MCF 10A (cell line): ENCODE measurements at regions not wholly inside any gene's neighbourhood (a gene's known extent, or its start where the extent isn't known, plus 50 kb on each side); places are given as distances from the start of the nearest gene placed in this dataset.
"Not testable (repeated sequence)": the region's sequence is repeated elsewhere in the genome, so short reads cannot be mapped to it uniquely, and the experiment has no call there.

Experiments
- BruUV-seq: library from RNA; stranded (reverse); fragments of 400-500 nt; replicated peaks from 2 replicates; lab custom pipeline; 2021; lab: Mats Ljungman, UMichigan
- CTCF ChIA-PET: fragments of 300-600 bp; sonication (Branson Sonifier 250); formaldehyde crosslinking; extraction: SDS; loops from one replicate; lab custom pipeline; 2021; ENCODE audit warnings: antibody characterized with exemption, inconsistent platforms; lab: Yijun Ruan, JAX
- POLR2A ChIA-PET: fragments of 300-600, 350-650 bp; sonication (Branson Sonifier 250); formaldehyde crosslinking; extraction: SDS; loops from one replicate; lab custom pipeline; 2020; ENCODE audit warnings: antibody characterized with exemption, inconsistent platforms; lab: Yijun Ruan, JAX
- DNase-seq: peaks from one replicate; pipeline ENCODE4 v3.0.0-alpha.2; 2018; ENCODE audit not compliant: unreplicated experiment
- H3K27ac Mint-ChIP-seq: one replicate; pipeline ENCODE4 v1.8.0; 2022; ENCODE audit warnings: mild to moderate bottlenecking, low read depth, mixed read lengths; ENCODE audit not compliant: unreplicated experiment
- H3K27me3 Mint-ChIP-seq: one replicate; pipeline ENCODE4 v1.8.0; 2022; ENCODE audit warnings: mixed read lengths; ENCODE audit not compliant: insufficient read depth, unreplicated experiment
- H3K36me3 Mint-ChIP-seq: one replicate; pipeline ENCODE4 v1.8.0; 2022; ENCODE audit warnings: mild to moderate bottlenecking, moderate library complexity, mixed read lengths; ENCODE audit not compliant: insufficient read depth, unreplicated experiment
- H3K4me1 Mint-ChIP-seq: one replicate; pipeline ENCODE4 v1.8.0; 2022; ENCODE audit warnings: mixed read lengths; ENCODE audit not compliant: insufficient read depth, unreplicated experiment
- H3K4me3 Mint-ChIP-seq: one replicate; pipeline ENCODE4 v1.8.0; 2022; ENCODE audit warnings: mild to moderate bottlenecking, moderate library complexity, mixed read lengths; ENCODE audit not compliant: unreplicated experiment
- H3K9me3 Mint-ChIP-seq: one replicate; pipeline ENCODE4 v1.8.0; 2022; ENCODE audit warnings: mixed read lengths; ENCODE audit not compliant: unreplicated experiment
- CTCF ChIP-seq: fragments of 200-600 bp; IDR thresholded peaks from one replicate; pipeline ENCODE4 v1.8.0; 2022; ENCODE audit warnings: antibody characterized with exemption, mild to moderate bottlenecking; ENCODE audit not compliant: unreplicated experiment
- intact Hi-C: fragments of 100-400 bp; cut with micrococcal nuclease; formaldehyde crosslinking; loops from 2 replicates; pipeline ENCODE4 v1.14.1; 2022

- H3K27me3 Mint-ChIP-seq = no peaks in the 10 kb centered on the region
- H3K36me3 Mint-ChIP-seq = no peaks in the 10 kb centered on the region
- CTCF ChIA-PET = interaction anchor here (0.9 to 21.0 kb wide), 5 partner anchors 9 to 272 kb away, joined by 3 to 319 read pairs (median 5); no protein-coding TSS in a partner anchor
- no peak for DNase-seq
- peaks cover 24% of the 10 kb centered on the region for H3K4me1 Mint-ChIP-seq
- H3K27ac Mint-ChIP-seq = no peak overlapping the region
- BruUV-seq = no TSS peak
- no peak for TF ChIP-seq CTCF
- POLR2A ChIA-PET = no interaction called here
- no peaks in the 10 kb centered on the region for H3K9me3 Mint-ChIP-seq
- no peak overlapping the region for H3K4me3 Mint-ChIP-seq
- intact Hi-C loops = no loop called here
Observed at GRCh38 chr7:142511374-142511773, 237.9 kb upstream of the PRSS1 start.

- BruUV-seq, H3K27ac Mint-ChIP-seq, H3K4me1 Mint-ChIP-seq, H3K9me3 Mint-ChIP-seq, H3K36me3 Mint-ChIP-seq, DNase-seq, H3K4me3 Mint-ChIP-seq: not testable (repeated sequence)
- H3K27me3 Mint-ChIP-seq = peaks cover 11% of the 10 kb centered on the region
- CTCF ChIA-PET = interaction anchor here (1.5 to 21.0 kb wide), 4 partner anchors 11 to 26 kb away, joined by 9 to 319 read pairs (median 34); no protein-coding TSS in a partner anchor
- intact Hi-C loops = loop anchor here (1.0 kb wide), 1 partner anchor 37 kb away; no protein-coding TSS in a partner anchor
- POLR2A ChIA-PET = interaction anchor here (0.6 kb wide), 1 partner anchor 101 kb away, joined by 3 read pairs; no protein-coding TSS in a partner anchor
Observed at GRCh38 chr7:142509235-142509634, 240.0 kb upstream of the PRSS1 start.

- no peaks in the 10 kb centered on the region for H3K36me3 Mint-ChIP-seq
- no peak for TF ChIP-seq CTCF
- no peak overlapping the region for H3K4me3 Mint-ChIP-seq
- intact Hi-C loops = no loop called here
- H3K9me3 Mint-ChIP-seq = no peaks in the 10 kb centered on the region
- ChIA-PET CTCF (interaction anchor here (0.6 to 21.0 kb wide), 10 partner anchors 11 to 1598 kb away, joined by 3 to 319 read pairs (median 6); no protein-coding TSS in a partner anchor), POLR2A (no interaction called here)
- no TSS peak for BruUV-seq
- H3K27me3 Mint-ChIP-seq = peaks cover 11% of the 10 kb centered on the region
- peak overlapping the region; percentile 52 for H3K27ac Mint-ChIP-seq
- H3K4me1 Mint-ChIP-seq = peaks cover 6% of the 10 kb centered on the region
- DNase-seq = peak; percentile 21
Observed at GRCh38 chr7:142508251-142508650, 241.0 kb upstream of the PRSS1 start.

- no TSS peak for BruUV-seq
- intact Hi-C loops = no loop called here
- Mint-ChIP-seq H3K4me1 (peaks cover 6% of the 10 kb centered on the region), H3K27me3 (peaks cover 13% of the 10 kb centered on the region), H3K9me3 (no peaks in the 10 kb centered on the region), H3K36me3 (no peaks in the 10 kb centered on the region), H3K4me3 (no peak overlapping the region), H3K27ac (peak overlapping the region; percentile 52)
- no peak for DNase-seq
- POLR2A ChIA-PET = no interaction called here
- CTCF ChIA-PET = interaction anchor here (0.6 to 21.0 kb wide), 9 partner anchors 11 to 665 kb away, joined by 4 to 319 read pairs (median 6); no protein-coding TSS in a partner anchor
- TF ChIP-seq CTCF = no peak
Observed at GRCh38 chr7:142507799-142508198, 241.5 kb upstream of the PRSS1 start.

- H3K4me1 Mint-ChIP-seq, H3K4me3 Mint-ChIP-seq, H3K27ac Mint-ChIP-seq, H3K9me3 Mint-ChIP-seq, DNase-seq, H3K36me3 Mint-ChIP-seq, BruUV-seq, intact Hi-C loops: not testable (repeated sequence)
- POLR2A ChIA-PET = interaction anchor here (0.6 kb wide), 1 partner anchor 1537 kb away, joined by 3 read pairs; no protein-coding TSS in a partner anchor
- peaks cover 21% of the 10 kb centered on the region for H3K27me3 Mint-ChIP-seq
- CTCF ChIA-PET = interaction anchor here (1.1 to 21.0 kb wide), 4 partner anchors 10 to 276 kb away, joined by 3 to 319 read pairs (median 33); no protein-coding TSS in a partner anchor
Observed at GRCh38 chr7:142507066-142507465, 242.2 kb upstream of the PRSS1 start.
